HepG2 (cell line): ENCODE measurements at regions not wholly inside any gene's neighbourhood (a gene's known extent, or its start where the extent isn't known, plus 50 kb on each side); places are given as distances from the start of the nearest gene placed in this dataset.

Source experiments
- ATAC-seq: fragments of 200-7000 bp; cut with Tn5 transposase; 3 replicates; pipeline ENCODE4 v1.9.1; 2020; ENCODE audit warnings: mild to moderate bottlenecking, moderate library complexity
- BruUV-seq: library from RNA; stranded (reverse); fragments of 400-500 nt; replicated peaks from 2 replicates; lab custom pipeline; 2021; lab: Mats Ljungman, UMichigan
- CTCF ChIA-PET: fragments of 300-600 bp; formaldehyde crosslinking; extraction: SDS; loops from one replicate; lab custom pipeline; 2021; ENCODE audit warnings: low total read pairs, inconsistent platforms, low intra/inter-chr PET ratio; lab: Yijun Ruan, JAX
- POLR2A ChIA-PET: fragments of 350-600 bp; sonication (Branson Sonifier 250); formaldehyde crosslinking; loops from one replicate; lab custom pipeline; 2020; ENCODE audit warnings: antibody characterized with exemption, inconsistent platforms; lab: Yijun Ruan, JAX
- DNase-seq: peaks from one replicate; pipeline ENCODE4 v3.0.0-alpha.2; 2015; ENCODE audit warnings: low spot score
- FAIRE-seq: peaks from 3 replicates; lab custom pipeline; 2011; peaks lifted over from hg19 to GRCh38; lab: Jason Lieb, UNC
- H2AFZ ChIP-seq: one replicate; pipeline ENCODE4 v1.6.1; 2011; ENCODE audit warnings: low read length, inconsistent platforms
- H3K27ac ChIP-seq: fragments of 300-600 bp; 3 replicates; pipeline ENCODE4 v1.8.0; 2011; ENCODE audit warnings: mixed run types, mild to moderate bottlenecking, mixed read lengths, low read length, inconsistent platforms; ENCODE audit not compliant: insufficient read depth; ENCODE audit errors: extremely low read length
- H3K27me3 ChIP-seq, 2 experiments: fragments of 200-600 bp in 1 of 2; 2 replicates in 1 of 2; 3 replicates in 1 of 2; pipeline versions ENCODE4 v1.6.0 to v1.8.0; 2011; ENCODE audit warnings: low read length in 2 of 2, mild to moderate bottlenecking in 2 of 2, moderate library complexity in 2 of 2, inconsistent platforms in 1 of 2; ENCODE audit not compliant: insufficient read depth in 2 of 2, control insufficient read depth in 1 of 2
- H3K36me3 ChIP-seq, 2 experiments: fragments of 200-600 bp in 1 of 2; replicated peaks in 1 of 2; 2 replicates in 1 of 2; 3 replicates in 1 of 2; pipeline versions ENCODE4 v1.5.1 to v1.8.0; 2011; ENCODE audit warnings: low read length in 2 of 2, inconsistent platforms in 1 of 2; ENCODE audit not compliant: insufficient read depth in 2 of 2, control insufficient read depth in 1 of 2
- H3K4me1 ChIP-seq: 2 replicates; pipeline ENCODE4 v1.5.1; 2012; ENCODE audit warnings: low read length, inconsistent platforms; ENCODE audit not compliant: insufficient read depth
- H3K4me2 ChIP-seq: 2 replicates; pipeline ENCODE4 v1.6.0; 2011; ENCODE audit warnings: low read depth, low read length, inconsistent platforms
- H3K4me3 ChIP-seq, 3 experiments: fragments of 200-600 bp in 1 of 3; sonication (generic), shearing (Covaris generic) in 1 of 3; replicated peaks in 1 of 3; 2 replicates each; pipeline ENCODE4 v1.5.1; 2011 to 2016; ENCODE audit warnings: low read length in 3 of 3, inconsistent platforms in 2 of 3, low read depth in 2 of 3, mild to moderate bottlenecking in 2 of 3, control low read depth in 1 of 3, mixed read lengths in 1 of 3; ENCODE audit not compliant: insufficient read depth in 1 of 3
- H3K79me2 ChIP-seq: one replicate; pipeline ENCODE4 v1.6.1; 2011; ENCODE audit warnings: low read length, inconsistent platforms; ENCODE audit not compliant: insufficient read depth
- H3K9ac ChIP-seq: 2 replicates; pipeline ENCODE4 v1.6.0; 2011; ENCODE audit warnings: mild to moderate bottlenecking, low read depth, low read length, inconsistent platforms; ENCODE audit not compliant: insufficient read depth
- H3K9me3 ChIP-seq: 2 replicates; pipeline ENCODE4 v1.5.1; 2012; ENCODE audit warnings: mild to moderate bottlenecking, low read length
- H4K20me1 ChIP-seq: 2 replicates; pipeline ENCODE4 v1.6.0; 2011; ENCODE audit warnings: inconsistent platforms, mild to moderate bottlenecking, low read length, moderate library complexity; ENCODE audit not compliant: insufficient read depth
- ATF1 ChIP-seq: IDR thresholded peaks from 2 replicates; pipeline ENCODE4 v1.6.1; 2016; ENCODE audit warnings: mild to moderate bottlenecking, control low read depth
- CHD4 ChIP-seq: fragments of 200-600 bp; sonication (generic); IDR thresholded peaks from 2 replicates; pipeline ENCODE4 v1.7.0; 2017; ENCODE audit warnings: mild to moderate bottlenecking, low read length, borderline replicate concordance
- FIP1L1 ChIP-seq: fragments of 200-400 bp; formaldehyde crosslinking; IDR thresholded peaks from 2 replicates; pipeline ENCODE4 v1.6.1; 2018; ENCODE audit warnings: low read depth, mild to moderate bottlenecking, low read length, moderate library complexity, borderline replicate concordance; ENCODE audit not compliant: insufficient read depth
- MIER2 ChIP-seq: IDR thresholded peaks from 2 replicates; pipeline ENCODE4 v1.6.1; 2016; ENCODE audit warnings: missing biosample characterization, missing genetic modification reagents
- NFE2L1 ChIP-seq: sonication (generic); formaldehyde crosslinking; IDR thresholded peaks from 2 replicates; pipeline ENCODE4 v1.4.0; 2020; ENCODE audit warnings: missing genetic modification reagents, mild to moderate bottlenecking, borderline replicate concordance
- PAX8 ChIP-seq: sonication (generic); formaldehyde crosslinking; IDR thresholded peaks from 2 replicates; pipeline ENCODE4 v1.8.0; 2022; ENCODE audit warnings: mild to moderate bottlenecking, missing genetic modification reagents, borderline replicate concordance
- POLR2AphosphoS5 ChIP-seq: IDR thresholded peaks from 2 replicates; pipeline ENCODE4 v1.6.1; 2012; ENCODE audit warnings: low read depth, low read length
- RFXANK ChIP-seq: IDR thresholded peaks from 2 replicates; pipeline ENCODE4 v1.6.1; 2016
- SMAD1 ChIP-seq: sonication (generic); formaldehyde crosslinking; IDR thresholded peaks from 2 replicates; pipeline ENCODE4 v1.4.0; 2020; ENCODE audit warnings: missing genetic modification reagents, low read depth, mild to moderate bottlenecking, borderline replicate concordance
- ZFAT ChIP-seq: sonication (generic); formaldehyde crosslinking; conservative IDR thresholded peaks from 2 replicates; pipeline ENCODE4 v1.8.1; 2023; ENCODE audit warnings: missing genetic modification reagents, inconsistent platforms
- ZKSCAN1 ChIP-seq: fragments of 150-350 bp; IDR thresholded peaks from 2 replicates; pipeline ENCODE4 v1.6.1; 2014; ENCODE audit warnings: low read length
- ZNF501 ChIP-seq: sonication (generic); formaldehyde crosslinking; IDR thresholded peaks from 2 replicates; pipeline ENCODE4 v1.5.1; 2020; ENCODE audit warnings: mild to moderate bottlenecking, moderate library complexity, missing genetic modification reagents
- ZNF510 ChIP-seq: sonication (generic); formaldehyde crosslinking; IDR thresholded peaks from 2 replicates; pipeline ENCODE4 v1.4.0; 2020; ENCODE audit warnings: low read depth, mild to moderate bottlenecking, missing genetic modification reagents
- ZNF543 ChIP-seq: sonication (generic); formaldehyde crosslinking; IDR thresholded peaks from 2 replicates; pipeline ENCODE4 v1.4.0; 2020; ENCODE audit warnings: mild to moderate bottlenecking, missing genetic modification reagents
- ZNF792 ChIP-seq: IDR thresholded peaks from 2 replicates; pipeline ENCODE4 v1.6.1; 2016
- in situ Hi-C: cut with HindIII; loops from 2 replicates; pipeline ENCODE4 v1.10.0; 2017; ENCODE audit warnings: low pct_unique_long_range_greater_than_20kb; ENCODE audit not compliant: extremely low pct_ligation_motif_present
- intact Hi-C: fragments of 100-400 bp; cut with micrococcal nuclease; formaldehyde crosslinking; loops from one replicate; pipeline ENCODE4 v1.10.0; 2022; ENCODE audit not compliant: unreplicated experiment
- TF ChIP-seq, protein P1 (sequence below): IDR thresholded peaks from 2 replicates; pipeline ENCODE4 v1.6.1; 2016; ENCODE audit warnings: low read depth, missing genetic modification reagents, missing compliant biosample characterization
- TF ChIP-seq, protein P2 (sequence below): sonication (generic); formaldehyde crosslinking; IDR thresholded peaks from 2 replicates; pipeline ENCODE4 v1.4.0; 2020; ENCODE audit warnings: missing genetic modification reagents

- ChIA-PET CTCF (no interaction called here), POLR2A (no interaction called here)
- in situ Hi-C loops: no loop called here
- FAIRE-seq (no peak), ATAC-seq (peak; percentile 37; the same call in 2 of the 3 replicates), DNase-seq (peak; percentile 1)
- H3K27ac ChIP-seq: no peak overlapping the region
- intact Hi-C loops: no loop called here
- H3K36me3 ChIP-seq: no peaks in the 10 kb centered on the region
- H3K27me3 ChIP-seq: no peaks in the 10 kb centered on the region
- no peaks in the 10 kb centered on the region for H4K20me1 ChIP-seq
- no peaks in the 10 kb centered on the region for H3K4me1 ChIP-seq
- H3K79me2 ChIP-seq: no peaks in the 10 kb centered on the region
- H3K4me2 ChIP-seq: no peak overlapping the region
- BruUV-seq: no TSS peak
- H3K9ac ChIP-seq: no peak overlapping the region
- TF ChIP-seq PAX8 (CRISPR knock-in tag) (no peak), ZNF543 (no peak), CHD4 (no peak), FIP1L1 (no peak), ZNF501 (no peak), ZFAT (CRISPR knock-in tag) (no peak), POLR2AphosphoS5 (no peak), RFXANK (no peak), NFE2L1 (CRISPR knock-in tag) (no peak), SMAD1 (no peak), ZNF792 (no peak), ZNF510 (CRISPR knock-in tag) (no peak), MIER2 (no peak), ATF1 (CRISPR knock-in tag) (no peak), ZKSCAN1 (no peak)
- TF ChIP-seq, protein P1, sequence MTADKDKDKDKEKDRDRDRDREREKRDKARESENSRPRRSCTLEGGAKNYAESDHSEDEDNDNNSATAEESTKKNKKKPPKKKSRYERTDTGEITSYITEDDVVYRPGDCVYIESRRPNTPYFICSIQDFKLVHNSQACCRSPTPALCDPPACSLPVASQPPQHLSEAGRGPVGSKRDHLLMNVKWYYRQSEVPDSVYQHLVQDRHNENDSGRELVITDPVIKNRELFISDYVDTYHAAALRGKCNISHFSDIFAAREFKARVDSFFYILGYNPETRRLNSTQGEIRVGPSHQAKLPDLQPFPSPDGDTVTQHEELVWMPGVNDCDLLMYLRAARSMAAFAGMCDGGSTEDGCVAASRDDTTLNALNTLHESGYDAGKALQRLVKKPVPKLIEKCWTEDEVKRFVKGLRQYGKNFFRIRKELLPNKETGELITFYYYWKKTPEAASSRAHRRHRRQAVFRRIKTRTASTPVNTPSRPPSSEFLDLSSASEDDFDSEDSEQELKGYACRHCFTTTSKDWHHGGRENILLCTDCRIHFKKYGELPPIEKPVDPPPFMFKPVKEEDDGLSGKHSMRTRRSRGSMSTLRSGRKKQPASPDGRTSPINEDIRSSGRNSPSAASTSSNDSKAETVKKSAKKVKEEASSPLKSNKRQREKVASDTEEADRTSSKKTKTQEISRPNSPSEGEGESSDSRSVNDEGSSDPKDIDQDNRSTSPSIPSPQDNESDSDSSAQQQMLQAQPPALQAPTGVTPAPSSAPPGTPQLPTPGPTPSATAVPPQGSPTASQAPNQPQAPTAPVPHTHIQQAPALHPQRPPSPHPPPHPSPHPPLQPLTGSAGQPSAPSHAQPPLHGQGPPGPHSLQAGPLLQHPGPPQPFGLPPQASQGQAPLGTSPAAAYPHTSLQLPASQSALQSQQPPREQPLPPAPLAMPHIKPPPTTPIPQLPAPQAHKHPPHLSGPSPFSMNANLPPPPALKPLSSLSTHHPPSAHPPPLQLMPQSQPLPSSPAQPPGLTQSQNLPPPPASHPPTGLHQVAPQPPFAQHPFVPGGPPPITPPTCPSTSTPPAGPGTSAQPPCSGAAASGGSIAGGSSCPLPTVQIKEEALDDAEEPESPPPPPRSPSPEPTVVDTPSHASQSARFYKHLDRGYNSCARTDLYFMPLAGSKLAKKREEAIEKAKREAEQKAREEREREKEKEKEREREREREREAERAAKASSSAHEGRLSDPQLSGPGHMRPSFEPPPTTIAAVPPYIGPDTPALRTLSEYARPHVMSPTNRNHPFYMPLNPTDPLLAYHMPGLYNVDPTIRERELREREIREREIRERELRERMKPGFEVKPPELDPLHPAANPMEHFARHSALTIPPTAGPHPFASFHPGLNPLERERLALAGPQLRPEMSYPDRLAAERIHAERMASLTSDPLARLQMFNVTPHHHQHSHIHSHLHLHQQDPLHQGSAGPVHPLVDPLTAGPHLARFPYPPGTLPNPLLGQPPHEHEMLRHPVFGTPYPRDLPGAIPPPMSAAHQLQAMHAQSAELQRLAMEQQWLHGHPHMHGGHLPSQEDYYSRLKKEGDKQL (CRISPR knock-in tag): no peak
- TF ChIP-seq, protein P2, sequence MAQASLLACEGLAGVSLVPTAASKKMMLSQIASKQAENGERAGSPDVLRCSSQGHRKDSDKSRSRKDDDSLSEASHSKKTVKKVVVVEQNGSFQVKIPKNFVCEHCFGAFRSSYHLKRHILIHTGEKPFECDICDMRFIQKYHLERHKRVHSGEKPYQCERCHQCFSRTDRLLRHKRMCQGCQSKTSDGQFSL: no peak
- H3K4me3 ChIP-seq: no peak overlapping the region
- H3K9me3 ChIP-seq: no peaks in the 10 kb centered on the region
- H2AFZ ChIP-seq: no peak overlapping the region
These were observed 176.2 kb upstream of the TACR3 start for GRCh38 chr4:103895876-103896465.
